GM19043 (cell line): ENCODE measurements at regions not wholly inside any gene's neighbourhood (a gene's known extent, or its start where the extent isn't known, plus 50 kb on each side); places are given as distances from the start of the nearest gene placed in this dataset.

Experiments
- ATAC-seq: cut with Tn5 transposase; IDR thresholded peaks from one replicate; pipeline ENCODE4 v1.9.1; 2021; ENCODE audit warnings: low read depth; ENCODE audit not compliant: unreplicated experiment

DNA sequence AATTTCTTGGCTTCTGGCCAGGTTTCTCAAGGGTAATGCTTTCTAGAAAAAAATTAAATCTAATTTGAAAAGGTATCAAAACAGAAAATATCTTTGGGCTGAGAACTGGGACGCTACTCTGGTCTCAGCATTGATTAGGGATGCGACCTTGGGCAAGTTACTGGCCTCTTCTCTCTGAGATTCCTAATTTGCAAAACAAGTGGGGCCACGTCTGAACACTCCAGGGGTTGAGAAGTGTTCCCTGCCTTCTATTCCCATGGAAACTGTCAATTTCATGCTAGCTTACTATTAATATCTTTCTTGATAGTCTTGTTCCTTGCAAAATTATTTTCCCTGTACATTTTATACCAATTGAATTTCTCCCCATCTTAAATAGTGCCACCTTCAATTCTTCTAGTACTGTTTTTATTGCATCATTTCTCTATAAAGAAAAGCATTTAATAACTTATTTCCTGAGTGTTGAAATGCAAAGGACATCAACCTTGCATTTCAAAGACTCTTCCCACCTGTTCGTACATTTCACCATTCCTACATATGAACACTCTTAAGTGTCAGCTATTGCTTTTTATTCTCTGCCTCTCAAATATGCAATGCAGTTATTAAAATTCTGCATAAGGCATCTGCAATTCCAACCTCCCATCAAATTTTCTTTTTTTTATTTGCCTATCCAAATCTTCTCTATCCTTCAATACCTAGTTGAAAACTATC is 118.3 kb upstream of the DSEL start:
- no peak for ATAC-seq

DNA sequence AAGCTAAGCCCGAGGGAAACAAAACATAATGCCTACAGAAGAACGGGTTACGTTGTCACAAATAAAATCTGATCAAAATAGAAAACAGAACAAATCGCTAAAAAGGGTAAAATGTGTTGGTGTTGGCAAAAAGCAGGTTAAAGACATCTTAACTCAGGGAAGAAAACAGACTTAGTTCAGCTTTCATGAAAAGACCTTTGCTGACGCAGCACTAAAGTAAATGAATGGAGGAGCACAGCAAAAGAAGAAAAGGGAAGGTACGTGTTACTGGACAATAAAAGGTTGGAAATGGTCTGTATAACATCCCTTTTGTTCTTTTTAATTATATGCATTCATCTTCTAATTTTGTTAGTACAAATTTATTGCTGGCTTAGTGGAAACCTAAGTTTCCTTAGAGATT is 117.4 kb upstream of the DSEL start:
- no peak for ATAC-seq

GRCh38 chr18:67621906-67622305 is 105.4 kb upstream of the DSEL start:
- ATAC-seq = no peak

GRCh38 chr18:67621049-67621713 is 104.7 kb upstream of the DSEL start:
- no peak for ATAC-seq

GRCh38 chr18:67618061-67618460 is 101.5 kb upstream of the DSEL start:
- ATAC-seq = no peak

GRCh38 chr18:67615876-67616275 is 99.4 kb upstream of the DSEL start:
- no peak for ATAC-seq

DNA sequence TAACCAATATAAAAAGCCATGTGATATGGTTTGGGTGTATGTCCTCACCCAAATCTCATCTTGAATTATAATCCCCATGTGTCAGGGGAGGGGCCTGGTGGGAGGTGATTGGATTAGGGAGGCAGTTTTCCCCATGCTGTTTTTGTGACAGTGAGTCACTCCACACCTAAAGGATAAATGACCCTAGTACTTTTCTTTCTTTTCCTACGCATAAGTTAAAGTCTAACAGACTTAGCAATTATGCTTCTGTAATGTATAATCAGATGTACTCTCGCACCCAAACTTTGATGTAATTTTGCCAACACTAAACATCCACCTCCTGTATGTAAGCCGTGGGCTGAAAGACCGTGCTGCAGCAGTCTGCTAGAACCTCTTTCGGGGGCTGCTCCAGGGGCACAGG is 97.2 kb upstream of the DSEL start:
- no peak for ATAC-seq

- no peak for ATAC-seq
Measured at GRCh38 chr18:67612281-67612680, 95.8 kb upstream of the DSEL start.

- no peak for ATAC-seq
Measured at GRCh38 chr18:67608615-67609273, 92.2 kb upstream of the DSEL start.

GRCh38 chr18:67608191-67608590 is 91.7 kb upstream of the DSEL start:
- no peak for ATAC-seq

DNA sequence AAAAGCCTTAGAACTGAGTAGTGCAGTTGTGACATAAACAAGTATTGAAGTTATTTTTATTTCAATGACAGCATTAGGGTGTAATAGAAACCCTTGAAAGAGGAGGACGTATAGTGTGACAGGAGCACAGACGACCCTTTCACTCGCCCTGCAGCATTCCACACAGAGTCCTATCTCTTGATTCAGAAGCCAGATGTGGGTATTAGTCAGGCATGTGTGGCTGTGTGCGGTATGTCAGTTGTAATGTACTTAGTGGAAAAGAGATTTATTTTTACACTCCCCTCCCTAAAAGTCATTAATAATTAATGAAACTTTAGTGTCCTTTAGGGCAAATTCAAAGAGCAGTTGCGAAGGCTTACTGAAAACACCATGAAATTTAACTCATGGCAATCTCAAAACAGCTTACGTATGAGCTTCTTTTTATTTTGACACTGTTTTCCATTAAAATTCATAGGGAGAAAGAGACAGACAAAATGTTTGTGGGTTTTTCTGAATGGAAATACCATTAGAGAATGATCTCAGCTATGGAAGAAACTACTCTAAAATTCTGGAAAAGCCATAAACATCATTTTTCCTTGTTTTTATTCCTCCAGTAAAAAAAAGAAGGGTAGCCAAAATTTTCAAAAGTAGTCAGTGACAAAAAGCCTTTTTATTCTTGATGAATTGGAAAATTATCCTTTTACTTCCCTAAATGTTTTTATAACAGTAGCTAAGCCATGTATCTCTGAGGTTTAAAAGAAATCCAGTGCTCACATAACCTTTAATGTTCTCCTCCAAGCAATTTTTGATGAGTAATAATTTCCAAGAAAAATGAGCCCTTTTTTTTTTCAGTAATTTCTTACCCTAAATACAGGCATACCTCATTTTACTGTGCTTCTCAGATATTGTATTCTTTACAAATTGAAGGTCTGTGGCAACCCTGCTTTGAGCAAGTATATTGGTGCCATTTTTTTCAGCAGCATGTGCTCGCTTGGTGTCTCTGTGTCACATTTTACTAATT is 84.0 kb upstream of the DSEL start:
- no peak for ATAC-seq

- no peak for ATAC-seq
Measured at GRCh38 chr18:67599277-67599676, 82.8 kb upstream of the DSEL start.

GRCh38 chr18:67597759-67598158 is 81.2 kb upstream of the DSEL start:
- ATAC-seq = no peak

- ATAC-seq = no peak
Measured at GRCh38 chr18:67596003-67596402, 79.5 kb upstream of the DSEL start.

GRCh38 chr18:67590571-67591141 is 74.1 kb upstream of the DSEL start:
- ATAC-seq = no peak

DNA sequence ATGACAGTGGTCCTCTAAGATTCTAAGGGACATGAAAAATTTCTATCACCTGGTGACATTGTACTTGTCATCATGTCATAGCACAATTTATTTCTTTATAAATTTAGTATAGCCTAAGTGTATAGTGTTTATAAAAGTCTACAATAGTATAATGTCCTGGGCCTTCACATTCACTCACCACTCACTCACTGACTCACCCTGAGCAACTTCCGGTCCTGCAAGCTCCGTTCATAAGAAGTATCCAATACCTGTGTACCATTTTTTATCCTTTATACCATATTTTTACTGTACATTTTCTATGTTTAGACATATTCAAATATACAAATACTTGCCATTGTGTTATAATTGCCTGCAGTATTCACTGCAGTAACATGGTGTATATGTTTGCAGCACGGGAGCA is 72.8 kb upstream of the DSEL start:
- ATAC-seq = no peak

GRCh38 chr18:67586101-67586500 is 69.6 kb upstream of the DSEL start:
- no peak for ATAC-seq

DNA sequence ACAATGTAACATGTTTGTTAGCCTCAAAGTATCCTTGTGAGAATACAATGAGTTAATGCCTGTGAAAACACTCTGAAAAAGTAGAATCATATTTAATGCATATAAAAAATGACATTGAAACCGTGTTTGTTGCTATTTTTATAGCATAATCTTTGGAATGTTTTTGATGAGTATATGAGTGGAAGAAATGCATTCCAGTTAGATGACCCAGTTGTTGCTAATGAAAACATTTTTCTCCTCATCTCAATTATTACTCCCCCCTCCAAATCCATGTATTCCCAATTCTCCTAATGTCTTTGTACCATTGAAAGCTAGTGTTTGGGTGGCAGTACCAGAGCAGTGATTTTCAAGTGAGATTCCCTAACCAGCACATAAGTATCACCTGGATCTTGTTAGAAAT is 67.1 kb upstream of the DSEL start:
- no peak for ATAC-seq

DNA sequence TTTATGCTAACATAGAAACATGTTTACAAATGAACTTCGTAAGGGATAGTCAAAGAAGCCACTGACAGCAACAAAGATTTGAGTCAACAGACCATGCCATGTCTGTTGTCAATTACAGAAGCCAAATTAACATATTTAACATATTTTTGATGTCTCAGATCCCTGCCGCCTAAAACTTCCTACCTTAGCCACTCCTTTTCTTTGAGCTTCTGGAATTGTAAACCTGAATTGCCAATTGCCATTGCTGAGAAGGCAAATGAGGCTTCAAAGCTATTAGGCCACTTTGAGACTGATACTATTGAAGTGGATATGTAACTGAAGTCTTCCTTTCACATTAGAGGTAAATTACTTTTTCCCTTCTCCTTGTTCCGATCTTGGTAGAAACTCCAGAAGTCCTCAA is 66.0 kb upstream of the DSEL start:
- no peak for ATAC-seq

GRCh38 chr18:67581178-67581577 is 64.7 kb upstream of the DSEL start:
- ATAC-seq = no peak
